ENCODE measurements at regions not wholly inside any gene's neighbourhood (a gene's known extent, or its start where the extent isn't known, plus 50 kb on each side); places are given as distances from the start of the nearest gene placed in this dataset.

GRCh38 chr12:98042668-98043067 lies 472.7 kb upstream of the TMPO start:
- no peak for TF ChIP-seq POLR2A (IDR thresholded peaks at IDR 0.05)
- TF ChIP-seq, protein P1, sequence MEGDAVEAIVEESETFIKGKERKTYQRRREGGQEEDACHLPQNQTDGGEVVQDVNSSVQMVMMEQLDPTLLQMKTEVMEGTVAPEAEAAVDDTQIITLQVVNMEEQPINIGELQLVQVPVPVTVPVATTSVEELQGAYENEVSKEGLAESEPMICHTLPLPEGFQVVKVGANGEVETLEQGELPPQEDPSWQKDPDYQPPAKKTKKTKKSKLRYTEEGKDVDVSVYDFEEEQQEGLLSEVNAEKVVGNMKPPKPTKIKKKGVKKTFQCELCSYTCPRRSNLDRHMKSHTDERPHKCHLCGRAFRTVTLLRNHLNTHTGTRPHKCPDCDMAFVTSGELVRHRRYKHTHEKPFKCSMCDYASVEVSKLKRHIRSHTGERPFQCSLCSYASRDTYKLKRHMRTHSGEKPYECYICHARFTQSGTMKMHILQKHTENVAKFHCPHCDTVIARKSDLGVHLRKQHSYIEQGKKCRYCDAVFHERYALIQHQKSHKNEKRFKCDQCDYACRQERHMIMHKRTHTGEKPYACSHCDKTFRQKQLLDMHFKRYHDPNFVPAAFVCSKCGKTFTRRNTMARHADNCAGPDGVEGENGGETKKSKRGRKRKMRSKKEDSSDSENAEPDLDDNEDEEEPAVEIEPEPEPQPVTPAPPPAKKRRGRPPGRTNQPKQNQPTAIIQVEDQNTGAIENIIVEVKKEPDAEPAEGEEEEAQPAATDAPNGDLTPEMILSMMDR (IDR thresholded peaks at IDR 0.05), result no peak
- H3K36me3 ChIP-seq, result no peaks in the 10 kb centered on the region
- no peak overlapping the region for H3K4me3 ChIP-seq (replicated peaks in 1 of 3)
- H3K4me1 ChIP-seq, result no peaks in the 10 kb centered on the region
- DNase-seq, result no peak
- intact Hi-C loops (cut with DNase I), result no loop called here
- H3K9me3 ChIP-seq, result no peaks in the 10 kb centered on the region
- H3K27me3 ChIP-seq, result no peaks in the 10 kb centered on the region
- no peak overlapping the region for H3K27ac ChIP-seq

DNA sequence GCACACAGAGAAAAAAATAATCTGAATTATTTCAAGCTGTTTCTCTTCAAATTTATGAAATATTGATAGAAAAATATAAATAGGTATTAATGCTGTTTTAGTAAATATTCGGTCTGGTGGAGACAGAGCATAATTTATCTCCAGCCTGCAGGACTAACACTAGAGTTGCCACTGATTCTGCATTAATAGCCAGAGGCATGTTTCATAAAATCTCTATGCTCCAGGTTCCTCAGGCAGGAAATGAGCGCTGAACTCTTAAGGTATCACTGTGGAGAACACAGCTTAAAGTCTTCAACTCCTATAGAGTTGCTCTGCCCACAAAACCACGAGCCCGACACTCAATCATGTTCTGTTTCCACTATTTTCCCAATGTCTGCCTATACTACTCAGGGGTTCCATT lies 470.0 kb upstream of the TMPO start:
- no peak overlapping the region for H3K4me3 ChIP-seq (replicated peaks in 1 of 3)
- no peaks in the 10 kb centered on the region for H3K4me1 ChIP-seq
- H3K27me3 ChIP-seq, result no peaks in the 10 kb centered on the region
- TF ChIP-seq, protein P1 (IDR thresholded peaks at IDR 0.05), result no peak
- no peak for TF ChIP-seq POLR2A (IDR thresholded peaks at IDR 0.05)
- no peaks in the 10 kb centered on the region for H3K9me3 ChIP-seq
- intact Hi-C loops (cut with DNase I), result no loop called here
- H3K27ac ChIP-seq, result no peak overlapping the region
- WGBS, 2 donors, result 72% methylated on average over 4 of the region's 4 CpGs
- no peak for DNase-seq
- no peaks in the 10 kb centered on the region for H3K36me3 ChIP-seq

GRCh38 chr12:98048326-98048725 lies 467.1 kb upstream of the TMPO start:
- Histone ChIP-seq H3K36me3 (no peaks in the 10 kb centered on the region), H3K27ac (no peak overlapping the region), H3K9me3 (no peaks in the 10 kb centered on the region), H3K4me1 (peaks cover 0 to 9% of the 10 kb centered on the region in 2 donors), H3K27me3 (no peaks in the 10 kb centered on the region), H3K4me3 (replicated peaks in 1 of 3) (no peak overlapping the region)
- intact Hi-C loops (cut with DNase I), result no loop called here
- DNase-seq, result no peak
- no peak for TF ChIP-seq POLR2A (IDR thresholded peaks at IDR 0.05)
- TF ChIP-seq, protein P1 (IDR thresholded peaks at IDR 0.05), result no peak

GRCh38 chr12:98053202-98053601 lies 462.2 kb upstream of the TMPO start:
- H3K9me3 ChIP-seq, result no peaks in the 10 kb centered on the region
- no peak for DNase-seq
- H3K36me3 ChIP-seq, result no peaks in the 10 kb centered on the region
- TF ChIP-seq POLR2A (IDR thresholded peaks at IDR 0.05), result no peak
- TF ChIP-seq, protein P1 (IDR thresholded peaks at IDR 0.05), result no peak
- no peak overlapping the region for H3K4me3 ChIP-seq (replicated peaks in 1 of 3)
- no peak overlapping the region for H3K27ac ChIP-seq
- no peaks in the 10 kb centered on the region for H3K27me3 ChIP-seq
- 77 to 83% methylated on average over 2 of the region's 2 CpGs for WGBS, 2 donors
- peaks cover 4 to 23% of the 10 kb centered on the region in 2 donors for H3K4me1 ChIP-seq
- intact Hi-C loops (cut with DNase I), result no loop called here

- H3K36me3 ChIP-seq, result no peaks in the 10 kb centered on the region
Measured at GRCh38 chr12:98057701-98058100, 457.7 kb upstream of the TMPO start.

More at GRCh38 chr12:98057701-98058100, 457.7 kb upstream of the TMPO start:
- Histone ChIP-seq H3K27me3 (no peaks in the 10 kb centered on the region), H3K27ac (no peak overlapping the region), H3K4me1 (peaks cover 32 to 49% of the 10 kb centered on the region in 2 donors), H3K4me3 (replicated peaks in 1 of 3) (no peak overlapping the region), H3K9me3 (no peaks in the 10 kb centered on the region)
- WGBS, 2 donors, result 63 to 69% methylated on average over 1 of the region's 1 CpG
- intact Hi-C loops (cut with DNase I), result no loop called here
- TF ChIP-seq, protein P1 (IDR thresholded peaks at IDR 0.05), result no peak
- no peak for TF ChIP-seq POLR2A (IDR thresholded peaks at IDR 0.05)
- DNase-seq, result no peak

Measured in thyroid gland (tissue), 4 donors.